ENCODE measurements at regions not wholly inside any gene's neighbourhood (a gene's known extent, or its start where the extent isn't known, plus 50 kb on each side); places are given as distances from the start of the nearest gene placed in this dataset.
A peak's percentile ranks its signal among the peaks of the same experiment; 100 is the strongest.

DNA sequence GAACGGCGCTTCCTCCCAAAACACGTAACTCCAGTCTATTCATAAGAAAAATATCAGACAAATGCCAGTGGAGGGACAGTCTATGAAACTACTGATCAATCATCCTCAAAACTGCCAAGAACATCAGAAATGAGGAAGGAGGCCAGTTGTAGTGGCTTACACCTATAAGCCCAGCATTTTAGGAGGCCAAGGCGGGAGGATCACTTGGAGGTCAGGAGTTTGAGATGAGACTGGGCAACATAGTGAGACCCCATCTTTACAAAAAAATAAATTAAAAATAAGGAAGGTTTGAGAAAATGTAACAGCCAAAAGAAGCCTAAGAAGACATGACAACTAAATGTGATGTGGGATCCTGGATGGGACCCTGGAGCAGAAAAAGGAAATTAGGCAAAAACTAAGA is 58.9 kb upstream of the MIER3 start:
- POLR2A ChIA-PET: no interaction called here
- intact Hi-C loops (cut with micrococcal nuclease): no loop called here
- 57% methylated on average over 4 of the region's 4 CpGs for WGBS (ENCODE audit: insufficient coverage, low coverage, missing lambda C conversion rate)

DNA sequence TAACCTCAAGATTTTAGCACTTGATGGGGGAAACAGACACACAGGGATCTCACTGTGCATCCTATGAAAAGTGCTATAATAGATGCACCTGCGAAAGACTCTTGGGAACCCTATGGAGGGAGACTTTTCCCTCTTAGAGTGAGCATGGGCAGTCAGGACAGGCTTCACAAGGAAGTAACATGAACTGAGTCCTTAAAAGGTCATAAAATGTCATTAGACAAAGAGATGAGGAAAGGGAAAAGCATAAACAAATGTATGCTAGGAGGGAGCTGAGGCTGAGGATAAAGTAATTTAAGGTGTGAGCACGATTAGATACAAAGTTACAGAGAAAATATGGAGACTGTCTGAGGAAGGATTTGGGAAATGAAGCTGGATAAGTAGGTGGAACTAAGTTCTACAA is 60.6 kb upstream of the MIER3 start:
- no peak for DNase-seq (ENCODE audit: extremely low read depth in 1 of 4, low spot score in 3 of 4)
- BruUV-seq (replicated peaks): no TSS peak
- TF ChIP-seq ID3 (CRISPR knock-in tag; IDR thresholded peaks at IDR 0.05) (no peak), ID3 (tag; IDR thresholded peaks at IDR 0.05) (no peak), MNT (conservative IDR thresholded peaks at IDR 0.05) (no peak), NCOR1 (IDR thresholded peaks at IDR 0.05) (no peak), CHD1 (IDR thresholded peaks at IDR 0.05; ENCODE audit: low read length) (no peak), ZNF311 (CRISPR knock-in tag; IDR thresholded peaks at IDR 0.05) (no peak), ILK (tag; IDR thresholded peaks at IDR 0.05; ENCODE audit: borderline replicate concordance, low read depth) (no peak)
- TF ChIP-seq, protein P1, sequence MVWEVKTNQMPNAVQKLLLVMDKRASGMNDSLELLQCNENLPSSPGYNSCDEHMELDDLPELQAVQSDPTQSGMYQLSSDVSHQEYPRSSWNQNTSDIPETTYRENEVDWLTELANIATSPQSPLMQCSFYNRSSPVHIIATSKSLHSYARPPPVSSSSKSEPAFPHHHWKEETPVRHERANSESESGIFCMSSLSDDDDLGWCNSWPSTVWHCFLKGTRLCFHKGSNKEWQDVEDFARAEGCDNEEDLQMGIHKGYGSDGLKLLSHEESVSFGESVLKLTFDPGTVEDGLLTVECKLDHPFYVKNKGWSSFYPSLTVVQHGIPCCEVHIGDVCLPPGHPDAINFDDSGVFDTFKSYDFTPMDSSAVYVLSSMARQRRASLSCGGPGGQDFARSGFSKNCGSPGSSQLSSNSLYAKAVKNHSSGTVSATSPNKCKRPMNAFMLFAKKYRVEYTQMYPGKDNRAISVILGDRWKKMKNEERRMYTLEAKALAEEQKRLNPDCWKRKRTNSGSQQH (CRISPR knock-in tag; IDR thresholded peaks at IDR 0.05): no peak

More for the DNA sequence above, 58.9 kb upstream of the MIER3 start:
- Histone ChIP-seq H3K27ac (ENCODE audit: extremely low read depth, low read depth, low read length) (no peak overlapping the region), H2AFZ (ENCODE audit: low read depth, low read length) (no peak overlapping the region), H3K4me1 (replicated peaks in 1 of 2; ENCODE audit: control insufficient read depth in 2 of 2, insufficient read depth in 2 of 2, low read length in 2 of 2) (no peaks in the 10 kb centered on the region), H3K27me3 (ENCODE audit: control insufficient read depth in 2 of 2, insufficient read depth in 2 of 2, low read length in 2 of 2) (peaks cover 0 to 8% of the 10 kb centered on the region in 2 experiments; a peak in 1 of 5 replicates), H3K36me3 (ENCODE audit: control insufficient read depth, insufficient read depth, low read length) (no peaks in the 10 kb centered on the region), H4K20me1 (replicated peaks; ENCODE audit: control insufficient read depth, insufficient read depth, low read length) (0 out of 2 replicates have a peak, but pooled peaks cover 2% of the 10 kb centered on the region), H3K9me1 (ENCODE audit: control insufficient read depth, insufficient read depth, low read length) (no peaks in the 10 kb centered on the region), H3K9ac (ENCODE audit: insufficient read depth in 1 of 2, low read depth in 2 of 2, low read length in 2 of 2) (no peak overlapping the region), H3K9me3 (replicated peaks; ENCODE audit: control insufficient read depth, insufficient read depth, low read depth, low read length) (no peaks in the 10 kb centered on the region), H3K79me2 (ENCODE audit: control insufficient read depth, insufficient read depth, low read length) (no peaks in the 10 kb centered on the region), H3K4me3 (no peak overlapping the region), H3K4me2 (ENCODE audit: insufficient read depth, low read length) (no peak overlapping the region)
- peak; percentile 66 for TF ChIP-seq ZNF121 (CRISPR knock-in tag; conservative IDR thresholded peaks at IDR 0.05)
- TF ChIP-seq, protein P2, sequence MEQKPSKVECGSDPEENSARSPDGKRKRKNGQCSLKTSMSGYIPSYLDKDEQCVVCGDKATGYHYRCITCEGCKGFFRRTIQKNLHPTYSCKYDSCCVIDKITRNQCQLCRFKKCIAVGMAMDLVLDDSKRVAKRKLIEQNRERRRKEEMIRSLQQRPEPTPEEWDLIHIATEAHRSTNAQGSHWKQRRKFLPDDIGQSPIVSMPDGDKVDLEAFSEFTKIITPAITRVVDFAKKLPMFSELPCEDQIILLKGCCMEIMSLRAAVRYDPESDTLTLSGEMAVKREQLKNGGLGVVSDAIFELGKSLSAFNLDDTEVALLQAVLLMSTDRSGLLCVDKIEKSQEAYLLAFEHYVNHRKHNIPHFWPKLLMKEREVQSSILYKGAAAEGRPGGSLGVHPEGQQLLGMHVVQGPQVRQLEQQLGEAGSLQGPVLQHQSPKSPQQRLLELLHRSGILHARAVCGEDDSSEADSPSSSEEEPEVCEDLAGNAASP (IDR thresholded peaks at IDR 0.05): no peak
- no peak for FAIRE-seq
- BruUV-seq (replicated peaks): no TSS peak
- CTCF ChIA-PET (ENCODE audit: low intra/inter-chr PET ratio): no interaction called here
- in situ Hi-C loops (cut with MboI): no loop called here
- no peak for ATAC-seq
- no peak for DNase-seq (ENCODE audit: extremely low read depth in 1 of 4, low spot score in 3 of 4)

More for the DNA sequence above, 60.6 kb upstream of the MIER3 start:
- Histone ChIP-seq H3K27ac (ENCODE audit: extremely low read depth, low read depth, low read length) (no peak overlapping the region), H3K27me3 (ENCODE audit: control insufficient read depth in 2 of 2, insufficient read depth in 2 of 2, low read length in 2 of 2) (peaks cover 0 to 8% of the 10 kb centered on the region in 2 experiments; a peak in 1 of 5 replicates), H3K79me2 (ENCODE audit: control insufficient read depth, insufficient read depth, low read length) (no peaks in the 10 kb centered on the region), H3K4me2 (ENCODE audit: insufficient read depth, low read length) (no peak overlapping the region), H3K4me3 (no peak overlapping the region), H3K9me3 (replicated peaks; ENCODE audit: control insufficient read depth, insufficient read depth, low read depth, low read length) (no peaks in the 10 kb centered on the region), H3K4me1 (replicated peaks in 1 of 2; ENCODE audit: control insufficient read depth in 2 of 2, insufficient read depth in 2 of 2, low read length in 2 of 2) (no peaks in the 10 kb centered on the region), H3K9me1 (ENCODE audit: control insufficient read depth, insufficient read depth, low read length) (no peaks in the 10 kb centered on the region), H3K36me3 (ENCODE audit: control insufficient read depth, insufficient read depth, low read length) (no peaks in the 10 kb centered on the region), H3K9ac (ENCODE audit: insufficient read depth in 1 of 2, low read depth in 2 of 2, low read length in 2 of 2) (no peak overlapping the region), H4K20me1 (replicated peaks; ENCODE audit: control insufficient read depth, insufficient read depth, low read length) (0 out of 2 replicates have a peak, but pooled peaks cover 2% of the 10 kb centered on the region), H2AFZ (ENCODE audit: low read depth, low read length) (no peak overlapping the region)
- in situ Hi-C loops (cut with MboI) (no loop called here), intact Hi-C loops (cut with micrococcal nuclease) (no loop called here)
- ChIA-PET POLR2A (interaction anchor here (0.7 kb wide), 1 partner anchor 16 kb away, joined by 3 read pairs; no protein-coding TSS in a partner anchor), CTCF (ENCODE audit: low intra/inter-chr PET ratio) (no interaction called here)
- WGBS (ENCODE audit: insufficient coverage, low coverage, missing lambda C conversion rate): 0% methylated on average over 2 of the region's 2 CpGs
- FAIRE-seq (no peak), ATAC-seq (no peak)
